WTC11 (cell line): ENCODE measurements at regions not wholly inside any gene's neighbourhood (a gene's known extent, or its start where the extent isn't known, plus 50 kb on each side); places are given as distances from the start of the nearest gene placed in this dataset.

ENCODE experiments used
- ATAC-seq: fragments of 200-7000 bp; cut with Tn5 transposase; 2 replicates; pipeline ENCODE4 v1.10.0; 2021; ENCODE audit warnings: mild to moderate bottlenecking, moderate library complexity
- CTCF ChIA-PET: fragments of 300-600 bp; sonication (Branson Sonifier 250); formaldehyde crosslinking; loops from one replicate; lab custom pipeline; 2021; ENCODE audit warnings: antibody characterized with exemption; lab: Charles Lee
- POLR2A ChIA-PET: fragments of 350-600 bp; sonication (Branson Sonifier 250); formaldehyde crosslinking; loops from one replicate; lab custom pipeline; 2021; ENCODE audit warnings: antibody characterized with exemption; lab: Charles Lee
- DNase-seq: peaks from one replicate; pipeline ENCODE4 v3.0.0; 2021; ENCODE audit warnings: low spot score
- H3K27ac Mint-ChIP-seq: 2 replicates; pipeline ENCODE4 v1.8.0; 2021; ENCODE audit warnings: mixed read lengths
- H3K27me3 Mint-ChIP-seq: 2 replicates; pipeline ENCODE4 v1.8.0; 2021; ENCODE audit warnings: low read depth, mild to moderate bottlenecking, moderate library complexity, mixed read lengths
- H3K36me3 Mint-ChIP-seq: 2 replicates; pipeline ENCODE4 v1.8.0; 2021; ENCODE audit warnings: mixed read lengths
- H3K4me1 Mint-ChIP-seq: 2 replicates; pipeline ENCODE4 v1.8.0; 2022; ENCODE audit warnings: mixed read lengths
- H3K4me3 Mint-ChIP-seq: 2 replicates; pipeline ENCODE4 v1.8.0; 2021; ENCODE audit warnings: mild to moderate bottlenecking, moderate library complexity, mixed read lengths
- H3K9me3 Mint-ChIP-seq: 2 replicates; pipeline ENCODE4 v1.8.0; 2021; ENCODE audit warnings: mixed read lengths
- CREB1 ChIP-seq: sonication (generic); formaldehyde crosslinking; IDR thresholded peaks from 2 replicates; pipeline ENCODE4 v1.8.0; 2023; ENCODE audit warnings: mild to moderate bottlenecking, missing genetic modification reagents
- E2F4 ChIP-seq: sonication (generic); formaldehyde crosslinking; IDR thresholded peaks from 2 replicates; pipeline ENCODE4 v1.8.1; 2022; ENCODE audit warnings: low read depth, mild to moderate bottlenecking, moderate library complexity, missing genetic modification reagents, borderline replicate concordance
- ELF4 ChIP-seq: sonication (generic); formaldehyde crosslinking; IDR thresholded peaks from 2 replicates; pipeline ENCODE4 v1.8.1; 2022; ENCODE audit warnings: low read depth, mild to moderate bottlenecking, moderate library complexity, missing genetic modification reagents
- ESRRA ChIP-seq: sonication (generic); formaldehyde crosslinking; IDR thresholded peaks from 2 replicates; pipeline ENCODE4 v1.8.1; 2022; ENCODE audit warnings: mild to moderate bottlenecking, missing genetic modification reagents, borderline replicate concordance
- FOXP1 ChIP-seq: sonication (generic); formaldehyde crosslinking; IDR thresholded peaks from 2 replicates; pipeline ENCODE4 v1.8.0; 2022; ENCODE audit warnings: missing genetic modification reagents, mild to moderate bottlenecking, moderate library complexity, borderline replicate concordance
- JAZF1 ChIP-seq: fragments of 250-450 bp; sonication (Bioruptor Pico); IDR thresholded peaks from 2 replicates; pipeline ENCODE4 v1.9.0; 2021; ENCODE audit warnings: moderate library complexity, mild to moderate bottlenecking, inconsistent platforms
- MAX ChIP-seq: sonication (generic); formaldehyde crosslinking; IDR thresholded peaks from 2 replicates; pipeline ENCODE4 v1.8.0; 2022; ENCODE audit warnings: mild to moderate bottlenecking, missing genetic modification reagents
- NFATC4 ChIP-seq: fragments of 250-450 bp; sonication (Bioruptor Pico); IDR thresholded peaks from 2 replicates; pipeline ENCODE4 v1.9.0; 2021; ENCODE audit warnings: mild to moderate bottlenecking
- PREB ChIP-seq: sonication (generic); formaldehyde crosslinking; IDR thresholded peaks from 2 replicates; pipeline ENCODE4 v1.8.1; 2022; ENCODE audit warnings: mild to moderate bottlenecking, missing genetic modification reagents, moderate library complexity, borderline replicate concordance
- ZNF232 ChIP-seq: sonication (generic); formaldehyde crosslinking; IDR thresholded peaks from 2 replicates; pipeline ENCODE4 v1.8.0; 2022; ENCODE audit warnings: mild to moderate bottlenecking, missing genetic modification reagents
- ZNF532 ChIP-seq: fragments of 250-450 bp; sonication (Bioruptor Pico); IDR thresholded peaks from 2 replicates; pipeline ENCODE4 v1.9.0; 2021; ENCODE audit warnings: mild to moderate bottlenecking, borderline replicate concordance

GRCh38 chr1:98330224-98330623 is 331.3 kb upstream of the SNX7 start:
- no peak overlapping the region for H3K27ac Mint-ChIP-seq

GRCh38 chr1:98328855-98329254 is 332.7 kb upstream of the SNX7 start:
- H3K36me3 Mint-ChIP-seq, result no peaks in the 10 kb centered on the region
- no peak overlapping the region for H3K4me3 Mint-ChIP-seq
- no peak for ATAC-seq
- peaks cover 16% of the 10 kb centered on the region for H3K4me1 Mint-ChIP-seq
- POLR2A ChIA-PET, result no interaction called here
- CTCF ChIA-PET, result no interaction called here
- H3K27me3 Mint-ChIP-seq, result no peaks in the 10 kb centered on the region
- H3K27ac Mint-ChIP-seq, result no peak overlapping the region
- no peaks in the 10 kb centered on the region for H3K9me3 Mint-ChIP-seq
- no peak for DNase-seq
- TF ChIP-seq ELF4 (no peak), JAZF1 (no peak), PREB (CRISPR knock-in tag) (no peak), ZNF532 (no peak), ESRRA (no peak), CREB1 (CRISPR knock-in tag) (no peak)
- TF ChIP-seq, all 79 proteins: peak for 0

More at GRCh38 chr1:98330224-98330623, 331.3 kb upstream of the SNX7 start:
- Mint-ChIP-seq H3K36me3 (no peaks in the 10 kb centered on the region), H3K4me1 (peaks cover 6% of the 10 kb centered on the region), H3K9me3 (no peaks in the 10 kb centered on the region), H3K4me3 (no peak overlapping the region), H3K27me3 (no peaks in the 10 kb centered on the region)
- no peak for ATAC-seq
- DNase-seq, result no peak
- ChIA-PET CTCF (no interaction called here), POLR2A (no interaction called here)
- TF ChIP-seq FOXP1 (CRISPR knock-in tag) (no peak), E2F4 (CRISPR knock-in tag) (no peak), ZNF232 (CRISPR knock-in tag) (no peak), ELF4 (no peak), MAX (CRISPR knock-in tag) (no peak)

- DNase-seq, result no peak
- H3K4me1 Mint-ChIP-seq, result peaks cover 20% of the 10 kb centered on the region
- no peaks in the 10 kb centered on the region for H3K9me3 Mint-ChIP-seq
- no peak overlapping the region for H3K4me3 Mint-ChIP-seq
- no peak for TF ChIP-seq NFATC4 (CRISPR knock-in tag)
- CTCF ChIA-PET, result no interaction called here
- H3K36me3 Mint-ChIP-seq, result no peaks in the 10 kb centered on the region
- H3K27ac Mint-ChIP-seq, result no peak overlapping the region
- POLR2A ChIA-PET, result no interaction called here
- no peaks in the 10 kb centered on the region for H3K27me3 Mint-ChIP-seq
- ATAC-seq, result peak; percentile 47
Observed at GRCh38 chr1:98327220-98327861, 334.2 kb upstream of the SNX7 start.
